Gastrocnemius medialis (tissue), 4 donors: ENCODE measurements at regions not wholly inside any gene's neighbourhood (a gene's known extent, or its start where the extent isn't known, plus 50 kb on each side); places are given as distances from the start of the nearest gene placed in this dataset.

ENCODE experiments used
- ATAC-seq, 2 donors: fragments of 150-250 bp; one replicate each; pipeline ENCODE4 v1.9.1; 2016
- DNase-seq, 2 donors: peaks; one replicate each; pipeline ENCODE4 v3.0.0-alpha.2; 2019
- H3K27ac ChIP-seq, 4 donors: fragments of 200-600 bp; sonication (generic); 1 replicate in 1 of 4; 2 replicates in 3 of 4; pipeline ENCODE4 v1.5.1; 2016 to 2018; ENCODE audit warnings: mild to moderate bottlenecking in 2 of 4, moderate library complexity in 1 of 4
- H3K27me3 ChIP-seq, 3 donors: fragments of 200-600 bp; sonication (generic) in 2 of 3; 1 replicate in 1 of 3; 2 replicates in 2 of 3; pipeline versions ENCODE4 v1.5.1 to v1.6.0; 2016 to 2019; ENCODE audit warnings: mild to moderate bottlenecking in 1 of 3, moderate library complexity in 1 of 3
- H3K36me3 ChIP-seq, 2 donors: fragments of 200-600 bp; sonication (generic) in 1 of 2; one replicate each; pipeline ENCODE4 v1.5.1; 2017 to 2018
- H3K4me1 ChIP-seq, 2 donors: fragments of 200-600 bp; sonication (generic) in 1 of 2; one replicate each; pipeline ENCODE4 v1.5.1; 2016 to 2017; ENCODE audit warnings: mild to moderate bottlenecking in 2 of 2
- H3K4me3 ChIP-seq, 4 donors: fragments of 200-600 bp; sonication (generic) in 3 of 4; 1 replicate in 1 of 4; 2 replicates in 3 of 4; pipeline ENCODE4 v1.5.1; 2016 to 2019; ENCODE audit warnings: mild to moderate bottlenecking in 2 of 4
- H3K9me3 ChIP-seq, 3 donors: fragments of 200-600 bp; sonication (generic) in 2 of 3; 1 replicate in 1 of 3; 2 replicates in 2 of 3; pipeline ENCODE4 v1.5.1; 2016 to 2019
- CTCF ChIP-seq, 5 experiments: fragments of 450-650 bp in 3 of 5; fragments of 200-600 bp in 2 of 5; sonication (generic) in 2 of 5; IDR thresholded peaks in 4 of 5; conservative IDR thresholded peaks in 1 of 5; 1 replicate in 4 of 5; 2 replicates in 1 of 5; pipeline ENCODE4 v1.5.1; 2016 to 2019; ENCODE audit warnings: antibody characterized with exemption in 5 of 5, mild to moderate bottlenecking in 3 of 5, moderate library complexity in 3 of 5
- POLR2A ChIP-seq, 2 donors: fragments of 450-650 bp; IDR thresholded peaks; one replicate each; pipeline ENCODE4 v1.6.1; 2017; ENCODE audit warnings: antibody characterized with exemption in 2 of 2, mild to moderate bottlenecking in 2 of 2, moderate library complexity in 2 of 2
- in situ Hi-C, 4 donors: fragments of 200-750 bp; cut with MboI; loops; one replicate each; pipeline versions ENCODE4 v1.15.0 to v1.8.0; 2017; ENCODE audit warnings: low sequenced_read_pairs in 4 of 4
- intact Hi-C: fragments of 100-400 bp; cut with DNase I; formaldehyde crosslinking; loops from one replicate; pipeline ENCODE4 v1.15.1; 2023; ENCODE audit warnings: low total_unique reads

DNA sequence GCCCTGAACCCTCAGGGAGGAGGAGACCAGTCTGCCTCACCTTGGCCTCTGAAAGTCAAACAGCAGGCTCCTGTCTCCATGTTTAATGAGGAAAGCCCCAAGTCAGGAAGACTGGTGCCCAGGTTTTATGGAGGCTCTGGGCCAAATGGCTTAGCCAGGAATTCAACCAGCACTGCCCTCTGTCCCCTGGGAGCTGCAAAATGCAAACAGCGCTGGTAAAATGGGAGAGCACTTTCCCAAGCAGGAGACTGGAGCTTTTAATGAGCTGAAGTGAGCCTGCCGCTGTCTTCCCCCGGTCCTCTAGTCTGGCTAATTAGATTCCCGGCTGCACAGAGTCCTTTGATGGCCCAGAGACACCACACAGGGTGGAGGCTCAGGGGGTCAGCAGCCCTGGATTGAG is 276.0 kb upstream of the TRIB2 start:
- no peaks in the 10 kb centered on the region for H3K36me3 ChIP-seq
- no peaks in the 10 kb centered on the region for H3K4me1 ChIP-seq
- H3K27ac ChIP-seq: no peak overlapping the region
- H3K9me3 ChIP-seq: no peaks in the 10 kb centered on the region
- no peak for TF ChIP-seq POLR2A (IDR thresholded peaks at IDR 0.05)
- no peak for TF ChIP-seq CTCF (IDR thresholded peaks at IDR 0.05 in 4 of 5, conservative IDR thresholded peaks at IDR 0.05 in 1 of 5)
- intact Hi-C loops (no loop called here), in situ Hi-C loops (loop anchor here in 1 of 4 donors (25.0 kb wide), 1 partner anchor 272 kb away; the partner anchor contains the start of gene TRIB2)
- no peak overlapping the region for H3K4me3 ChIP-seq
- ATAC-seq (no peak), DNase-seq (no peak)
- no peaks in the 10 kb centered on the region for H3K27me3 ChIP-seq

- Histone ChIP-seq H3K36me3 (no peaks in the 10 kb centered on the region), H3K27me3 (no peaks in the 10 kb centered on the region), H3K27ac (no peak overlapping the region), H3K4me1 (no peaks in the 10 kb centered on the region), H3K4me3 (no peak overlapping the region), H3K9me3 (no peaks in the 10 kb centered on the region)
- intact Hi-C loops: no loop called here
- DNase-seq: no peak
- in situ Hi-C loops: loop anchor here in 1 of 4 donors (25.0 kb wide), 1 partner anchor 270 kb away; the partner anchor contains the start of gene TRIB2
- no peak for TF ChIP-seq CTCF (IDR thresholded peaks at IDR 0.05 in 4 of 5, conservative IDR thresholded peaks at IDR 0.05 in 1 of 5)
- no peak for TF ChIP-seq POLR2A (IDR thresholded peaks at IDR 0.05)
- no peak for ATAC-seq
Observed at GRCh38 chr2:12441750-12442475, 274.8 kb upstream of the TRIB2 start.

- no peaks in the 10 kb centered on the region for H3K36me3 ChIP-seq
- in situ Hi-C loops (loop anchor here in 1 of 4 donors (25.0 kb wide), 1 partner anchor 270 kb away; the partner anchor contains the start of gene TRIB2), intact Hi-C loops (no loop called here)
- DNase-seq (no peak), ATAC-seq (no peak)
- H3K4me3 ChIP-seq: no peak overlapping the region
- H3K27ac ChIP-seq: no peak overlapping the region
- H3K9me3 ChIP-seq: no peaks in the 10 kb centered on the region
- no peaks in the 10 kb centered on the region for H3K4me1 ChIP-seq
- TF ChIP-seq CTCF (IDR thresholded peaks at IDR 0.05 in 4 of 5, conservative IDR thresholded peaks at IDR 0.05 in 1 of 5) (no peak), POLR2A (IDR thresholded peaks at IDR 0.05) (no peak)
- no peaks in the 10 kb centered on the region for H3K27me3 ChIP-seq
Observed at GRCh38 chr2:12442476-12442847, 274.3 kb upstream of the TRIB2 start.

GRCh38 chr2:12448846-12449505 is 267.8 kb upstream of the TRIB2 start:
- H3K4me1 ChIP-seq: peaks cover 4 to 15% of the 10 kb centered on the region in 2 donors
- H3K4me3 ChIP-seq: no peak overlapping the region
- no peaks in the 10 kb centered on the region for H3K9me3 ChIP-seq
- H3K36me3 ChIP-seq: no peaks in the 10 kb centered on the region
- ATAC-seq (no peak), DNase-seq (no peak)
- in situ Hi-C loops (loop anchor here in 1 of 4 donors (25.0 kb wide), 1 partner anchor 263 kb away; the partner anchor contains the start of gene TRIB2), intact Hi-C loops (no loop called here)
- TF ChIP-seq CTCF (IDR thresholded peaks at IDR 0.05 in 4 of 5, conservative IDR thresholded peaks at IDR 0.05 in 1 of 5): no peak
- TF ChIP-seq POLR2A (IDR thresholded peaks at IDR 0.05): no peak
- no peaks in the 10 kb centered on the region for H3K27me3 ChIP-seq
- no peak overlapping the region for H3K27ac ChIP-seq
